GM12872 (cell line): ENCODE measurements at regions not wholly inside any gene's neighbourhood (a gene's known extent, or its start where the extent isn't known, plus 50 kb on each side); places are given as distances from the start of the nearest gene placed in this dataset.

Experiments used
- CTCF ChIP-seq: IDR thresholded peaks from 3 replicates; pipeline ENCODE4 v1.5.1; 2011; ENCODE audit warnings: low read depth, mild to moderate bottlenecking, low read length, moderate library complexity; ENCODE audit not compliant: insufficient read depth

- no peak for TF ChIP-seq CTCF
These were observed 235.1 kb upstream of the CCDC54 start for GRCh38 chr3:107142171-107142570.

- no peak for TF ChIP-seq CTCF
These were observed 234.3 kb upstream of the CCDC54 start for GRCh38 chr3:107142786-107143575.

- TF ChIP-seq CTCF: no peak
These were observed 226.6 kb upstream of the CCDC54 start for GRCh38 chr3:107150675-107151074.

GRCh38 chr3:107153981-107154380, 223.3 kb upstream of the CCDC54 start:
- TF ChIP-seq CTCF: no peak

GRCh38 chr3:107172411-107172810, 204.8 kb upstream of the CCDC54 start:
- no peak for TF ChIP-seq CTCF

- TF ChIP-seq CTCF: no peak
These were observed 192.9 kb upstream of the CCDC54 start for GRCh38 chr3:107184375-107184774.

GRCh38 chr3:107188262-107188661, 189.0 kb upstream of the CCDC54 start:
- TF ChIP-seq CTCF: no peak
